Hypothalamus (tissue), 51 donors: ENCODE measurements at regions not wholly inside any gene's neighbourhood (a gene's known extent, or its start where the extent isn't known, plus 50 kb on each side); places are given as distances from the start of the nearest gene placed in this dataset.

Experiments
- DNase-seq, 51 donors: peaks; one replicate each; lab custom pipeline; 2025; lab: John Stamatoyannopoulos, UW

DNA sequence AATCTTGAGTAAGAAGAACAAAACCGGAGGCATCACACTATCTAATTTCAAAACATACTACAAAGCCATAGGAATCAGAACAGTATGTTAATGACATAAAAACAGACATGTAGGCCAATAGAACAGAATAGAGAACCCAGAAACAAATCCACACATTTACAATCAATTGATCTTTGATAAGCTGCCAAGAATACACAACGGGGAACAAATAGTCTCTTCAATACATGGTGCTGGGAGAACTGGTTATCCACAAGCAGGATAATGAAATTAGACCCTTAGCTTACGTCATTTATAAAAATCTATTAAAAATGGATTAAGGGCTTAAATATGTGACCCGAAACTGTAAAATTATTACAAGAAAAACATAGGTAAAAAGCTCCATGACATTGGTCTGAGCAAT lies 417.7 kb downstream of the INSC start:
- DNase-seq, result no peak

DNA sequence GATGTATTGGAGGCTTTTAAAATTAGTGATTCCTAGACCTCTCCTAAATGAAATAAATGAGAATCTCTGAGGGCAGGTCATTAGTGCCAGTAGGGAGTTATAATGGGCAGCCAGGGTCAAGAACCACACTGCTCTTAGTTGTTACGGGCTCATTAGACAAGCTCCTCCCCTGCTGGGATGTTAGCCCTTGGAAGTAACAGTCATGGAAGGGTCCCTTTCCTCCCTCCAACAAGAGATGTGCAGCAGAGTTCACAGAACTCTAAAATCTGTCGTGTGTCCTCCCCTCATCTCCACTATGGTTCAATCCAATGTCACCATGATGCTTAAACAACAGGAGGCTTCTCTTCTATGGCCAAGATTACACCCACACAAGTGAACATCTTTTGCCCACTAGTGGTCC lies 419.5 kb downstream of the INSC start:
- no peak for DNase-seq

DNA sequence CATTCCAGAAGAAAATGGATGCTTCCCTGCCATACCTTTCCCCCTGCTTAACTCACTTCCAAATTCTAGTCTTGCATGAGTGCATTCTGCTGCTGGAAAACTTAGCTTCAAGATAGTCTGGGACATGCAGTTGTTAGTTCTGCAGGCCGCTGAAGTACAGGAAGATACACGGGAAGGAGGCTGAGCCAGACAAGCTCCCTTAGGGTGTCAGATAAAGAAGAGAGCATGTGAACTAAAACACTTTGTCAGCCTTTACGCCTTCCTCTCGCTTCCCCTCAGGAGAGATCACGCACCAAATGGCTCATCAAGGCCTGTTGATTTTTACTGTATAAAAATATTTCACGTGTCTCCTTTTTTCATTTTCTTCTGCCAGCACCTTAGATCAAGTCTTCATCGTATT lies 420.7 kb downstream of the INSC start:
- DNase-seq, result no peak

DNA sequence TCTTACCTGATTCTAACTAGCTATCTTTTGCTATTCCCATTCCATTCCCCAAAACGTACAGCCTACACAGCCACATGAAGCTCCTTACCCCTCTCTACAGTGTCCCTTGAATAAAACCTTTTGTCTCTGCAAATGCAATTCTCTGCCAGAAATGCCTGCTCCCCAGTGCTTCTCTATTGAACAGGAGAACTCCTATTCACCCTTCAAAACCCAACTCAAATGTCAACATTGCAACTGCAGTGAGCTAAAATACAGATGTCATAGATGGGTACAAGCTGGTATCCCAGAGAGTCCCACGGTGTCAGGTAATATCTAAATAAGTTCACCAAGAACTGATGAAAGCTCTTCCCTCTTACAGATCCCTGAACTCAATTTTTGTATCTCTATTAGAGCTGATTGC lies 421.7 kb downstream of the INSC start:
- DNase-seq, result no peak

DNA sequence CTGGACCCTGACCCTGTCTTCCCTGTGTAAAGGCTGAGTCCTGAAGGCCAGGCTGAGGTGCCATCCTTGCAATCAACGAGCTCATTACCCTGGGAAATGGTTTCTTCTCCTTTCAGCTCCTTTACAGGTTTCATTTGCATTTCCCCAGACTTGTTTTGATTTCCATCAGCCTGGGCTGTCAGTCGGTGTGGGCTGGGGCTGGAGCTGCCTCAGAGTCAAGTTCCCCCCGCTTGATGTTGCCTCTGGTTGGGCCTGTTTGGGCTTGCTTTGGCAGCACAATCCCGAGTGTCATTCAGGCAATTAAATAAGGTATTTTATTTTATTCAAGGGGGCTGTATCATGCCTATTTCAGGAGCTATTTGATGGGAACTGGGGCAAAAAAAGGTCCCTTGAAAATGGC lies 424.9 kb downstream of the INSC start:
- DNase-seq, result no peak

DNA sequence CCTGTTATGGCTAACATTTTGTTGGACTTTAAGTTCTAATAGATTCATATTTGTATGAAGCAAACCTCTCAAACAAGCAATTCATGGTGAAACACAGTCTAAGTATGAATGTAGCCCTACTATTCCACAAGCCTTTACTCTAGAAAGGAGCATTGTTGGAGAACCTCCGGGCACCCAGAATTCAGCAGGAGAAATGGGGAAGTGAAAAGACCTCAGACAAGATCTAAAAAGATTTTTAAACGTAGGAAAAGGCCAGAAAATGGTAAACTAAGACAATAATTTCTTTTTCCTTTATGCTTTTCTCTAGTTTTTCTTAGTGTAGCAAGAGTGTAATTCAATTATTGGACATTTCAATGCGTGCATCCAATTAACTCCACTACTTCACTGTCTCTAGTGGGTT lies 426.4 kb downstream of the INSC start:
- DNase-seq, result no peak

DNA sequence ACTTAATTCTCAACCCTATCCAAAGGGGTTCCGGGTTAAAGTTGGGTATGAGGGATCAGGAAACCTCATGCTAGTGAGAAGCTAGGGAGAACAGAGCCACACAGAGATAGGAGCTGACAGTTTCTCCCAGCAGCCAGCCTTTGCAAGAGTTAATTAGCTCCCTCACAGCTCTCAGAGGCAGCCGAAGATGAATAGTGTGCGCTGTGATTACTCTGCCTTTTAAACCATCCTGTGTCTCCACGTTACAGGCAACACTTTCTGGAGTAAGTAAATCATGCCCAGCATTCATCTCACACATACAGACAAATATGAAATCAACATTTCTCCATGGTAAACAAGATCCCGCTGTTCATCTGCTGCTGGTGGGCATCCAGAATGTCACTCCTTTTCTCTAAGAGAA lies 429.6 kb downstream of the INSC start:
- no peak for DNase-seq

DNA sequence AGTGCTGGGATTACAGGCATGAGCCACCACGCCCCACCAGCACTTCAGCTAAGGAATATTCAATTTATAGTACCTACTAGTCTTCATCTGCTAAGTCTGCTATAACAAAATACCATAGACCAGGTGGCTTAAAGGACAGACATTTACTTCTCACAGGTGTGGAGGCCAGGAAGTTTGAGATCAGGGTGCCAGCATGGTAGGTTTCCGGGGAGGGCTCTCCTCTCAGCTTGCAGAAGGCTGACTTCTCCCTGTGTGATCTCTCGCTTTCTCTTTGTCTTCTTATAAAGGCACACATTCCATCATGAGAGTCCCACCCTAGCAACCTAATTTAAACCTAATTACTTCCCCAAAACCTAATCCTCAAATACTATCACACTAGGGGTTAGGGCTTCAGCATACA lies 433.0 kb downstream of the INSC start:
- no peak for DNase-seq

DNA sequence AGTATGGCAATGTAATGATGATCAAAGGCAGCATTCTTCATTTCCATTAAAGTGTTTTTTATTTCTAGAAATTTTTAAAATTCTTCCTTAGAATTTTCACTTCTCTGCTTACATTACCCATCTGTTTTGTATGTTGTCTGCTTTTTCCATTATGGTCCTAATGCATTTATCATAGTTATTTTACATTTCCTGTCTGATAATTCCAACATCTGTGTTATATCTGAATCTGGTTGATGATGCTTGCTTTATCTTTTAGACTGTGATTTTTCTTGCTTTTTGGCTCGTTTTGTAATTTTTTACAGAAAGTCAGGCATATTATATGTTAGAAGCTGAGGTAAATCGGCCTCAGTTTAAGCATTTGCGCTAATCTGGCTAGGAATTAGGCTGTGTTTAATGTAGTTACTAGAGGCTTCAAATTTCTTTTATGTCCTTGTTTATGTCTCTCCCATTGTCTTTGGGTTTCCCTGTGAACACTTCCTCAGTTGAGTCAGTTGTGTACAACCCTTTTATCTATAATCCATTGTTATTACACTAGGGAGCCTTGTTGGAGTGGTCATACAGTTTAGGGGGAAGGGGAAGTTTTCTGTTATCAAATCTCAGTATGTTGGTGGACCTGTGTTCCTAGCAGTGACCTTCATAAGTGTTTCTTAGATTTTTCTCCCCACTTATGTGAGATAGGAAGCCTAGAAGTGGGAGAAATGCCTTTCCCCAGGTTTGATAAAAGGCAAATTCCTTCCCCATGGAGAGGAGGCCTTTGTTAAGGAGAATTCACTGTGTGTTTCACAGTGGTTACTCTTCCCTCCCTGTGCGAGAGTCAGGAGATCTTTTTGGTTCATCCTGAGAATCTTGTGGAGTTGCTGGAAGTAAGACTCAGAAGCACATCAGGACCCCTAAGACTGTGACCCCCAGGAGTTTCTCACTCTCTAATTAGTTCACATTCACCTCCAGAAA lies 437.5 kb downstream of the INSC start:
- no peak for DNase-seq

DNA sequence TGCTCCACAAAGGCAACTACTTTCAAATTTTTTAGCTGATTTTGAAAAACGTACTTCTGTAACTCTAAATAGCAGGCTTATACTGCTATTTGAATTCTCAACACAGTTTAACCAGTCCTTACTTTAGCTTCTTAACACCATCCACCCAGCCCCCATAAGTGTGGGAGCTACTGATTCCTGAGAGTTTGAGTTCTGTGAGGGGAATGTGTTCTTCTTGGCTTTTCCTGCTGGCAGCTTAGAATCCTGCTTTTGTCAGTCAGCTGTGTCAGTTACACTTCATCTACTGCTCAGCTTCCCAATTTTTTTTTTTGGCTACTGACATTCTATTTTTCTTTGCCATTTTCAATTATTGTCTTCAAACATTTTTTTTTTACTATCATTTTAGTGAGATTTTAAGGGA lies 440.4 kb downstream of the INSC start:
- DNase-seq, result no peak

DNA sequence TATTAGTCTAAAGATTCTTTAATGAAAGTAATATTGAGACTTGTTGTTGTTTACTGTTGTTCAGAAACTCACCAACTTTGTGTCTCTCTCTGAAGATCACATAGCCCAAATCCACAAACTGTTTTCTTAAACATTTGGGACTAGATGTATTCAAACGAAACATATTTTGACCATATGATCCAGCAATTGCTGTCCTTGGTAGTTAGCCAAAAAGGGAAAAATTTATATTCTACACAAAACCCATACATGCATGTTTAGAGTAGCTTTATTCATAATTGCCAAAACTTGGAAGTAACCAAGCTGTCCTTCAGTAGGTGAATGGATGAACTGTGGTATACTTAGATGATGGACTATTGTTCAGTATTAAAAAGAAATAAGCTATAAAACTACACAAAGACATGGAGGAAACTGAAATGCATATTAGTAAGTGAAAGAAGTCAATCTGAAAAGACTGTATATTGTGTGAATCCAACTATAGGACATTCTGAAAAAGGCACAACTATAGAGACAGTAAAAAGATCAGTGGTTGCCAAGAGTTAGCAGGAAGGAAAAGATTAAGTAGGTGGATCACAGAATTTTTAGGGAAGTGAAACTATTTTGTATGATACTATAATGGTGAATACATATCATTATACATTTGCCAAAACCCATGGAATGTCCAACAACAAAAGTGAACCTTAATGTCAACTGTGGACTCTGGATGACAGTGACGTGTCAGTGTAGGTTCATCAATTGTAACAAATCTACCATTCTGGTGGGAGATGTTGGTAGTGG lies 442.9 kb downstream of the INSC start:
- no peak for DNase-seq

DNA sequence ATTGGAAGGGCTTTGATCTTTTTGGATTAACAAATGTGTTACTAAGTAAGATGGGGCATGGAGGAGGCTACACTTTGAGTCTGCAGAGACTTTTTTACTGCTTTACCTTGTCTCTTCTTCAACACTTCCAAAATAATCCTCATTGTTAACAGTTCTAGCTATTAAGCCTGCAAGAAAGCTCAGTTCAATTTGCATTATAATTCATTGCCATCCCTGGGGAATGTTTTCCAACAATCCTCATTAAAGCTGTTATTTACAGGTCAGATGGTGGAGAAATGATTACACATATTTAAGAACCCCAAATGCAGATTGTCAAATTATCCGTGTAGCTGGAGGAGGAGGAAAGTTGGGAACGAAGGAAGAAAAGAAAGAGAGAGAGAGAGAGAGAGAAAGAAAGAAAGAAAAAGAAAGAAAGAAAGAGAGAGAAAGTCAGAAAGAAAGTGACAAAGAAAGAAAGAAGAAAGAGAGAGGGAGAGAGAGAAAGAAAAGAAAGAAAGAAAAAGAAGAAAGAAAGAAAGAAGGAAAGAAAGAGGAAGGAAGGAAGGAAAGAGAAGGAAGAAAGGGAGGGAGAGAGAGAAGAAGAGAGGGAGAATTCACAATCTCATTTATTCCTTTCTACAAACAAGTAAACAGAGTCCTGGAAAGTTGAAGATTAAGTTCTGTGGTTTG lies 443.9 kb downstream of the INSC start:
- DNase-seq, result no peak

DNA sequence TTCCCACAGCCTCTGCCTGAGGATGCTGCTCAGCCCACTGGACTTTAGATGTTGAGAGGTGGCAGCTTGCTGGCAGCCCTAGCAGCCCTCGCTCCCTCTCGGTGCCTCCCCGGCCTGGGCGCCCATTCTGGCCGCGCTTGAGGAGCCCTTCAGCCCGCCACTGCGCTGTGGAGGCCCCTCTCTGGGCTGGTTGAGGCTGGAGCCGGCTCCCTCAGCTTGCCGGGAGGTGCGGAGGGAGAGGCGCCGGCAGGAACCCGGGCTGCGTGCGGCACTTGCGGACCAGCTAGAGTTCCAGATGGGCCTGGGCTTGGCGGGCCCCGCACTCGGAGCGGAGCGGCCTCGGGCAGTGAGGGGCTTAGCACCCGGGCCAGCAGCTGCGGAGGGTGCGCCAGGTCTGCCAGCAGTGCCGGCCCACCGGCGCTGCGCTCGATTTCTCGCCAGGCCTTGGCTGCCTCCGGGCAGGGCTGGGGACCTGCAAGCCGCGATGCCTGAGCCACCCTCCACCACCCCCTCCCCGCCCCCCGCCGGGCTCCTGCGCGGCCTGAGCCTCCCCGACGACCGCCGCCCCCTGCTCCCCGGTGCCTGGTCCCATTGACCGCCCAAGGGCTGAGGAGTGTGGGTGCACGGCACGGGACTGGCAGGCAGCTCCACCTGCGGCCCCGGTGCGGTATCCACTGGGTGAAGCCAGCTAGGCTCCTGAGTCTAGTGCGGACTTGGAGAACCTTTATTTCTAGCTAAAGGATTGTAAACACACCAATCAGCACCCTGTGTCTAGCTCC lies 446.2 kb downstream of the INSC start:
- DNase-seq, result no peak

DNA sequence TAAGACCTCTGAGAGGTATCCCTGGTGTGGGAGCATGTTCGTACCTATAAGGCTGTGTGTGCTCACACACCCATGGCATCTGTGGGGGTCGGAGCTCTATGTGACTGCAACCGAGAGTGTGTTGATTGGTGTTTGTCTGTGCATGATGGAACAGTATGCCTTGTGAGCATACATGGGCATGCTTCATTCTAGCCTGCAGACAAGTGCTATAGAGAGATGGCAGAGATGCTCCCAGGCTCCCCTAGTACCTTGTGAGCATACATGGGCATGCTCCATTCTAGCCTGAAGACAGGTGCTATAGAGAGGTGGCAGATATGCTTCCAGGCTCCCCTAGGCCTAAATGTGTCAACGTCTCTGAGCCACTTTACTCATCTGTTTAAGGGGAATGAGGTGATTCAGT lies 447.5 kb downstream of the INSC start:
- DNase-seq, result no peak

DNA sequence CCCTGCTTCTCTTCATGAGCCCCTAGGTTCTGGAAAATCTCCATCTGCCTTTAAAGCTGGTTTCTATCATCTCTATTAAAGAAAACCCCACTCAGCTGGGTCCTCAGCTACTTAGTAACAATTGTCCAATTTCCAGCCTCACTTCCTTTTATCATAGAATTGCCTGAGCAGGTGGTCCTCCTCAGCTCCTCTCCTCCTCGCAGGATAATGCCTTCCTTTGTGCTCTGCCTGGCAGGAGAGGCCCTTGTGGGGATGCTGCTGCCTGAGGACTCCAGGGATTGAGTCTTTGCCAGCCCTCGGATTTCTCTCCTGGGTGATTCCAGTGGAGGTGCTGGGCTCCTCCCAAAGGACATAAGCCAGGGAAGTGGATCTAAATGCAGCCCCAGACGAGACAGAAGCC lies 448.3 kb downstream of the INSC start:
- no peak for DNase-seq

DNA sequence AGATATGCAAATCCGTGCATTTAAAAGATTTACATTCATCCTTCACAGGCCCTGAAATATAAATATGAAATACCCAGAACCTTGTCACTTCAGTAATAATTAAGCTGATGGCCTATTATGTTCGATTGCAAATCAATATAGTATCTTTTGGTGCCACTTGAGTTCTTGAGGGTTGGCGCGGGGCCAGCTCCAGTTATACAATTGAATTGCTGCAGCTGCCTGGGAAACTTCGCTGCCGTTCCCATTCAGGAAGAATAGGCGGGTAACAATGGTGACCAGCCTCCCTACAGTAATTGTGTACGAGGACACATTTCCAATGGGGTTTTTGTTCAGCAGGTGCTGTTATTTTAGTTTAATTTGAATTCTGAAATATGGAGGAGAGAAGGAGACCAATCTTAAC lies 451.2 kb downstream of the INSC start:
- peak in 2 of 51 donors; percentile 0 to 5 for DNase-seq

DNA sequence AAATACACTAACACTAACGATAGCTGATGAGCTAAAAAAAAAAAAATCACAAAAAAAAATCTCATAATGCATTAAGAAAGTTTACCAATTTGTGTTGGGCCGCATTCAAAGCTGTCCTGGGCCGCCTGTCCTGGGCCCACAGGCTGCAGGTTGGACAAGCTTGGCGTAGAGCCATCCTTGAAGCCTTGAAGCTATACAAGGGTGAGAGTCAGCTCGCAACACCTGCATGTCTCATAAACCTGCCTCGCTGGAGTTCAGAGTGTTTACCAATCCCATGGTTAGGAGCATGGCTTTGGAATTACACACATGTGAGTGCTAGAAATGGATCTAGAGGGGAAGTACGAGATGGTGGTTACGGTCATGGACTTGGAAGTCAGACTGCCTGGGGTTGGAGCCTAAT lies 453.7 kb downstream of the INSC start:
- DNase-seq, result no peak

DNA sequence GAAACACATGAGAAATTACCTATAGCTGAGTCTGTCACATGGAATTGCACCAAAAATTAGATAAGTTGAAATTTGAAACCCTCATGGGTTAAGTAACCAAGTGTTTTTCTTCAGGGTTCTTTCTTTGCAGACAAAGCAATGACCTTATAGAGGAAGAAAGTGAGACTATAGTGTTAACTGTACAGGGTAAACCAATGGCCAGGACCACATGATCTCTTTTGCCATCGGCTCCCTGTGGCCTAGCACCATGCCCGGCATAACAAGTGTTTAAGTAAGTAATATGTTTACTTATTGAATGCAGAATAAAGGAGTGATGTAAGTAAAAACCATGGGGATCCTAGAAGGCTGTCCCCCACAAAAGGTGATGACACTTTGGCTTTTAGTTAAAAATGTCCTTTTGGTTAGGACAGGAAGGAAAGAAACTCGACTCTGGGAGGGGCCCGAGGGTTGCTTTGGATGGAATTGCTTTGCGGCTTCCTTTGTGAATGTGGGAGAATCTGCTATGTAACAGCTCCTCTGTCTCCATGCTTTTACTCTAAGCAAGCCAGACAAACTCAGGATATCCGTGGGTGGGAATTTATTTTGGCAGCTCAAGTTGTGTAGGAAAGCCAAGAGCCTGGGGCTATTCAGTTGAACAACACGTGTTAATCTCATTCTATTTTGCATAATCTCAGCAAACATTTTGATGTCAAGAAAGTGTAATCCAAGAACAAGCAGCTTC lies 454.7 kb downstream of the INSC start:
- DNase-seq, result no peak

DNA sequence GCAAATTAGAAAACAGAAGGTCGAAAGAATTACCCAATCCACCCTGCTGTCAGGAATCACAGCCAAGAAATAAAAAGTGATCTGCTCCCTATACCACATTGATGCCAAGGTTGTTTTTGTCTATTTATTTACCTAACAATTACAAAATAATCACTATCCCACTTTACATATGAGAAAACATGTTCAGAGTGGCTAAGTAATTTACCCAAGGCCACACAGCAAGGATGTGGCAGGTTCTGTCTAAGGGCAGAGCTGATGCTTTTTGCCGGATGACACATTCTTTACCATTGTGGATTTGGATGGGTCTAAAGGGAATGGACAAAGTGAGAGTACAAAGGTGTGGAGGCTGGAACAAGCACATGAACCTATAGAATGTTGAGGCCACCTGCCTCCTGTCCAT lies 460.7 kb downstream of the INSC start:
- DNase-seq, result no peak

DNA sequence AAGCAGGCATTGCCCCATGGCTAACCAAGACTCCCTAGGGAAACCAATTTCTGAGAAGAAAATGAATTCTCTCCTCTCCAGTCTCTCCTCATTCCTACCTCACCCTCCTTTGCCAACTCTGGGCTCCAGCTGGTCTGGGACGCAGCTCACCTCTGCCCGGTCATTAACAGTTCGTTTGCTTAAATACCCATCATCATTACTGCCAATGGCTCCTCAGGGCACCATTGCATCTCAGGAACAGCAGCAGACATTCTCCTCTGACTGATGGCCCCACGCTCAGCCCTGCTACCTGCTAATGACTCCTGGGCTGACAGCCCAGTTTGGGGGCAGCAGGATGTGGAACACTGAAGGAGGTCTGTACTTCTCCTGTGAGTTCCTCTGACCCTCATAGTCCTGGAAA lies 462.0 kb downstream of the INSC start:
- no peak for DNase-seq
